ENCODE measurements at regions not wholly inside any gene's neighbourhood (a gene's known extent, or its start where the extent isn't known, plus 50 kb on each side); places are given as distances from the start of the nearest gene placed in this dataset.

DNA sequence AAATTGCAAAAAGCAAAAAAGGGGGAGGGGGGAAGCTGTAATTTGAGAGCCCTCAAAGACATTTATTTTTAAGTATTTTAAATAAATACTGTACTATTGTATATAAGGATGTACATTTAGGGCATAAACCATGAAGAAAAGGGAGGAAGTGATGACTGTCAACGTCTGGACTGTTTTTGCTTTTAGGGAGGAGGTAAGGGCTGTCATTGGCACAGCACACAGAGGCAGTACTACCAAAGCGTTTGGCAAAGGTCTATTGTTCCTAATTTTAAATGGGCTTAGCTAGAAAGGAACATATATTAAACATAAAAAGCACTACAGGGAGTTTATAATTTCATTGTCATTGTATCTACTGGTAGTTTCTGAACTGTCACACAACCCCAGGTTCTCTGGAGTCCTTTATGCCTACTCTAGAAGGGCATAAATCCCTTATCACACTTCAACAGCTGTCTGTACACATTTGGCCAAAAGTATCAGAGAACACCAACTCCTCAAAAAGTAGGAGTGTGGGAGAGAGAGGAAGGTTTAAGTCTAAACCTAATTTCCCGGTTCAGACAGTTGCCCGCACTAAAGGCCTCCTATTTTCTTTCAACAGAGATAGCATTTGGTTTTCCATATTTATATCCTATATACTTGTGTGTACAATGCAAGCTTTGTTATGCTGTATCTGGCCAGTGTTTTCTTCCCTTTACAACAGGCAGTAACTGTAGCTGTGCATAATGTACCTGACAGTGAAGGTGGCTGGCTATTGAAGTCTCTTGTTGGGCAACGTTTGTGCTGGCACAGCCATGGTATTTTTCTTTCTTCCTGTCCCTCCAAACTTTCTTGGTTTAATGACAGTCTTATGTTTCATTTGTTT is 406.2 kb downstream of the KLF5 start:
- no peak for DNase-seq
- ChIA-PET POLR2A (no interaction called here), CTCF (interaction anchor here (0.6 kb wide), 1 partner anchor 17 kb away, joined by 3 read pairs; no protein-coding TSS in a partner anchor)
- H3K36me3 Mint-ChIP-seq (ENCODE audit: low read depth) = no peaks in the 10 kb centered on the region
- TF ChIP-seq, protein P1, sequence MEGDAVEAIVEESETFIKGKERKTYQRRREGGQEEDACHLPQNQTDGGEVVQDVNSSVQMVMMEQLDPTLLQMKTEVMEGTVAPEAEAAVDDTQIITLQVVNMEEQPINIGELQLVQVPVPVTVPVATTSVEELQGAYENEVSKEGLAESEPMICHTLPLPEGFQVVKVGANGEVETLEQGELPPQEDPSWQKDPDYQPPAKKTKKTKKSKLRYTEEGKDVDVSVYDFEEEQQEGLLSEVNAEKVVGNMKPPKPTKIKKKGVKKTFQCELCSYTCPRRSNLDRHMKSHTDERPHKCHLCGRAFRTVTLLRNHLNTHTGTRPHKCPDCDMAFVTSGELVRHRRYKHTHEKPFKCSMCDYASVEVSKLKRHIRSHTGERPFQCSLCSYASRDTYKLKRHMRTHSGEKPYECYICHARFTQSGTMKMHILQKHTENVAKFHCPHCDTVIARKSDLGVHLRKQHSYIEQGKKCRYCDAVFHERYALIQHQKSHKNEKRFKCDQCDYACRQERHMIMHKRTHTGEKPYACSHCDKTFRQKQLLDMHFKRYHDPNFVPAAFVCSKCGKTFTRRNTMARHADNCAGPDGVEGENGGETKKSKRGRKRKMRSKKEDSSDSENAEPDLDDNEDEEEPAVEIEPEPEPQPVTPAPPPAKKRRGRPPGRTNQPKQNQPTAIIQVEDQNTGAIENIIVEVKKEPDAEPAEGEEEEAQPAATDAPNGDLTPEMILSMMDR (IDR thresholded peaks at IDR 0.05) = no peak
- H3K27me3 Mint-ChIP-seq = no peaks in the 10 kb centered on the region
- no peak overlapping the region for H3K4me3 Mint-ChIP-seq
- no peaks in the 10 kb centered on the region for H3K9me3 Mint-ChIP-seq
- no peaks in the 10 kb centered on the region for H3K4me1 Mint-ChIP-seq (ENCODE audit: low read depth)
- H3K27ac Mint-ChIP-seq = no peak overlapping the region
- intact Hi-C loops (cut with micrococcal nuclease) = no loop called here
- no peak for ATAC-seq

DNA sequence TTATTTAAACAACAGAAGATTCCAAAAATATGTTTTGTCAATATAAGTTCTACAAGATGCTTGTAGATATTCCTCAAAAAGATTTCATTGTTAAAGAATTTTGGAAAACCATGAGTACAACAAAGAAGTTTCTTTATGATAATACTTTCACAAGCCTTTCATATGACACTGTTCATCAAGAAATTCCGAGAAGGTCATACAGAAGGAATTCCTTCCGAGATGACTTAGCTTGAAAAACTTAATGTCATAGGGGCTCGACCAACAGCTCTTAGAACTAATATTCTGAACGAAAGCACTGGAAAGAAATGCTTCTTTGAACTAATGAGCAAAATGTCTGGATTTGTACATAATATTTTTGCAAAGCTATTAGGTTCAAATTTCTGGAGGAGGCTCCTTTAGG is 403.4 kb downstream of the KLF5 start:
- Mint-ChIP-seq H3K27me3 (no peaks in the 10 kb centered on the region), H3K4me3 (no peak overlapping the region), H3K27ac (no peak overlapping the region), H3K36me3 (ENCODE audit: low read depth) (no peaks in the 10 kb centered on the region), H3K9me3 (peaks cover 3% of the 10 kb centered on the region), H3K4me1 (ENCODE audit: low read depth) (no peaks in the 10 kb centered on the region)
- no peak for DNase-seq
- intact Hi-C loops (cut with micrococcal nuclease) = no loop called here
- CTCF ChIA-PET = no interaction called here
- no peak for ATAC-seq
- POLR2A ChIA-PET = no interaction called here
- TF ChIP-seq, protein P1 (IDR thresholded peaks at IDR 0.05) = no peak

DNA sequence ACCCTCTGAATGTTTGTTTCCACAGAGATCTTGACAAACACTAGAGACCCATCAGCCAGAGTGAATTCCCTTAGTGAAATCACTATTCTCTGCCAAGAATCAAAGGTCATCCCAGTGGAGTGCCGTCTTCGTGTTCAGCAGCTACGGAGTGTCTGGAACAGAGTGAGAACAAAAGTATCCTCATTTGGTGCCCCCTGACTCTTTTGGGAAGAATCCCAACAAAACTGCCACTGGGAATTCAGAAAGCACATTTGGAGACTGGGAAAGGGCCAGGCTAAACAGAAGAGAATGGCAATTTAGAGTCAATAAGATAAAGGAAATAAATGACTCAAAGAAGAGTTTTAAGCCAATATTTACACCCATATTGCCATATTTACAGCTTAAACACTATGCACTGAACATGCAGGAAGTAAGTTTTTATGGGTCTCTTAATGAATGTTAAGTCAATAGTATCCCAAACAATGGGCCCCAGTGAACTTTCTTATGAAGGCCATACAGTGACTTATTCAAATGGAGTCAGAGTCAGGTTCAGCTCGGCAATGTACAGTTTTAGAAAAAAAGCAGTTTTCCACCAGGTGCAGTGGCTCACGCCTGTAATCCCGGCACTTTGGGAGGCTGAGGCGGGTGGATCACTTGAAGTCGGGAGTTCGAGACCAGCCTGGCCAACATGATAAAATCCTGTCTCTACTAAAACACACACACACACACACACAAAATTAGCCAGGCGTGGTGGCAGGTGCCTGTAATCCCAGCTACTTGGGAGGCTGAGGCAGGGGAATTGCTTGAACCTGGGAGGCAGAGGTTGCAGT is 392.6 kb downstream of the KLF5 start:
- DNase-seq (no peak), ATAC-seq (no peak)
- peaks cover 3% of the 10 kb centered on the region for H3K36me3 Mint-ChIP-seq (ENCODE audit: low read depth)
- H3K27me3 Mint-ChIP-seq = no peaks in the 10 kb centered on the region
- TF ChIP-seq, protein P1 (IDR thresholded peaks at IDR 0.05) = no peak
- CTCF ChIA-PET = no interaction called here
- H3K4me3 Mint-ChIP-seq = no peak overlapping the region
- peaks cover 4% of the 10 kb centered on the region for H3K9me3 Mint-ChIP-seq
- no peak overlapping the region for H3K27ac Mint-ChIP-seq
- POLR2A ChIA-PET = no interaction called here
- H3K4me1 Mint-ChIP-seq (ENCODE audit: low read depth) = no peaks in the 10 kb centered on the region
- intact Hi-C loops (cut with micrococcal nuclease) = no loop called here

DNA sequence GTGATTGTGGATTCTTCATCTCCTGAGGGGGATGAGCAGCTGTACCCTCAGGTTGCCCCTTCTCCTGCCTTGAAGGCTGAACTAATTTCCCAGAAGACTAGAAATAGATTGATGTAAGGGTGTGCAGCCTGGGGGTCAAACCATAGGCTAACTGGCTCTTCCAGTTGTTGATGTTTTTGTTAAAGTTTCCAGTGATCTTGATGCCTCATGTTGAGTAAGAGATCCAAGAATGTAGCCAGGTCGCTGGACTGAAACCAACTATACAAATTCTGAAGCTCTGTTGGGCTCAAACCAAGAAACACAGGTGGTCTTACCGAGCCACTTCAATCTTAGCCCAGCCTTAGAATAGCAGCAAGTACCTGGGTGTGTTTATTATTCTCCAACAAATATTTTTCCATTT is 391.8 kb downstream of the KLF5 start:
- Mint-ChIP-seq H3K27me3 (no peaks in the 10 kb centered on the region), H3K27ac (no peak overlapping the region), H3K9me3 (peaks cover 4% of the 10 kb centered on the region), H3K4me3 (no peak overlapping the region), H3K4me1 (ENCODE audit: low read depth) (no peaks in the 10 kb centered on the region), H3K36me3 (ENCODE audit: low read depth) (no peaks in the 10 kb centered on the region)
- ChIA-PET POLR2A (no interaction called here), CTCF (no interaction called here)
- intact Hi-C loops (cut with micrococcal nuclease) = no loop called here
- TF ChIP-seq, protein P1 (IDR thresholded peaks at IDR 0.05) = no peak
- DNase-seq (no peak), ATAC-seq (no peak)

DNA sequence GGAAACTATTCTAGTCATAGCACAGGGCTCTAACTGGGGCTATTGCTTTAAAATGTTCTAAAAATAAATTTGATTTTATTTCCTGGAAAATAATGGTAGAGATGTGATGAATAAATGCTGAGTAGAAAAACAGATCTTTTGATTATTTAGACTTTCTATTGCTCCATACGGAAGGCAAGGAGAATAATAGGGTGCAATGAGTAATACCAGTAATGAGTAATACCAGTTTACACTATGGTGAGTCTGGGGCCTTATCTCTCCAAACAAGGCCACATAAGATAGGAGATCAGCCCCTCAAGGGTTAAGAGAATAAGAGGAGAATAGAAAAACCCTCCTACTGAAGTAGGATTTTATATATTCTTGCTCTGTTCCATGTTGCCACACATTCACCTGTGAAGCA is 390.4 kb downstream of the KLF5 start:
- H3K36me3 Mint-ChIP-seq (ENCODE audit: low read depth) = no peaks in the 10 kb centered on the region
- H3K4me3 Mint-ChIP-seq = no peak overlapping the region
- ChIA-PET CTCF (no interaction called here), POLR2A (no interaction called here)
- H3K9me3 Mint-ChIP-seq = peaks cover 6% of the 10 kb centered on the region
- ATAC-seq (no peak), DNase-seq (no peak)
- no peaks in the 10 kb centered on the region for H3K27me3 Mint-ChIP-seq
- TF ChIP-seq, protein P1 (IDR thresholded peaks at IDR 0.05) = no peak
- H3K27ac Mint-ChIP-seq = no peak overlapping the region
- intact Hi-C loops (cut with micrococcal nuclease) = no loop called here
- H3K4me1 Mint-ChIP-seq (ENCODE audit: low read depth) = no peaks in the 10 kb centered on the region
